ENCODE measurements at regions not wholly inside any gene's neighbourhood (a gene's known extent, or its start where the extent isn't known, plus 50 kb on each side); places are given as distances from the start of the nearest gene placed in this dataset.

- peak; percentile 3 for DNase-seq
Measured at GRCh38 chr14:104431351-104431928, 148.1 kb upstream of the C14orf180 start.

GRCh38 chr14:104431929-104432541 is 147.5 kb upstream of the C14orf180 start:
- DNase-seq = peak; percentile 6

DNA sequence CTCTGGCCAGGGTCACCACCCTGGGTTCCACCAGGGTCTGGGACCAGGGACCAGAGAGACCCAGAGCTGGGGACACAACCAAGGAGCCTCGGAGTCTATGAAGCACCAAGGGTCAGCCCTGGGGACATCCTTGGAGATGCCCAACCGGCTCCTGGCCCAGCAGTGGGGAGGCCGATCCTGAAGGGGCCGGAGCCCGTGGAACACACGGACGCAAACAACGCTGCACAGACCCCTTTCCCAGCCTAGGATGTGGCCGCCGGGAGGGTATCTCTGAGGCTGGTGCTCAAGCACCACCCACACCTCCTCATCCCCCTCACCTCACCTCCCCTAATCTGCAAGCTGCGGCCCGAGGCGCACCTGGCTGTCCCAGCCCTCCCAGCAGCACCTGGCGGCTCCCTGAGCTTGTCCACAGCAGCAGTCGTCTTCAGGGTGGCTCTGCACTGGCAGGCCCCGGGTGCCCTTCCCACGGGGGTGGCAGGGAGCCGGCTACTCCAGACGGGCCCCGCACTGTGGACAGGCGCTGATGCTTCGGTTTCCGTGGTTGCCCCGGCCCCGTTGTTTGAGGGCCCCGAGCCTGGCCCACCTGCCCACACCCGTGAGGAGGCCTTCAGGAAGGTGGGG is 146.8 kb upstream of the C14orf180 start:
- DNase-seq = peak; percentile 7

- DNase-seq = peak; percentile 9
Measured at GRCh38 chr14:104433401-104434213, 146.0 kb upstream of the C14orf180 start.

- DNase-seq = peak; percentile 2
Measured at GRCh38 chr14:104434214-104435076, 145.1 kb upstream of the C14orf180 start.

GRCh38 chr14:104435147-104436046 is 144.2 kb upstream of the C14orf180 start:
- DNase-seq = peak; percentile 9

- DNase-seq = peak; percentile 9
Measured at GRCh38 chr14:104436047-104436591, 143.4 kb upstream of the C14orf180 start.

DNA sequence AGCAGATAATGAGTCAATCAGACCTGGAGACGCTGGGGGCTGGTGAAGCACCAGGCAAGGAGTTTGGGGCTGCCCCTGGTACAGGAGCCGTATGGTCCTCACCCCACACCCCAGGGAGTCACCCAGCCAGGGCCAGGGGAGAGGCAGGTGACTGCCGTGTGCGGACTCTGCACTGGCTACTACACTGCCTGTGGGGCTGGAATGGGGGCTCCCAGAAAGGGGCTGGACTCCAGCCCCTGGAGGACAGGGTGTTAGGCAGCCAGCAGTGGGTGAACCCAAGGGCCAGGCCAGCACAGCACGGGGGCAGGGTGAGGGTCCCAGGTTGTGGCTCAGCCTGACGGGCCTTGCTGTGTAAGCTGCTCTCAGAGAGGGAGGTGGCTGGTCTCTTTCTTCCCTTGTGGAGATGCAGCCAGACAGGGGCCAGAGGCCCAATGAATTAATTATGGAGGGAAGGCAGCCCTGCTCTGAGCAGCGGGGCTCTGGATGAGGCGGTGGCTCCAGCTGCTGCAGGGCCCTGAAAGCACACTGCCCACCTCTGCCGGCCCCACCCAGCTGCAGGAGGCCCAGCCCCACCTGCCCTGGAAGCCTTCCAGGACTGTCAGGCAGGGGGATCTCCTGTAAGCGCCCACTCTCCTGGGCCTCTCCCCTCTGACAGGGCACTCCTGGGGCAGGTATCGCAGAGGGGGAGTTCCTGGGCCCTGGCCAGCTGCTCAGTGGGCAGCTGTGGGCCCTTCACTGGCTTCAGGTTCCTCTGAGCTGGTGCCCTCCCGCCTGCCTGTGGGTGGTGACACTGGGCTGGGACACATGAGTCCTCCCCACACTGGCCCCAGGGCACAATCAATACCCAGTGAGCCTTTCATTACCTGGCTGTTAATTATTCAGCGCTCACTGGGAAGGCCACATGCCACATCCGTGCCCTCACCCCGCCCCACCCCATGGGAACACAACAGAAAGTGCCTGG is 142.5 kb upstream of the C14orf180 start:
- DNase-seq = peak; percentile 6

DNA sequence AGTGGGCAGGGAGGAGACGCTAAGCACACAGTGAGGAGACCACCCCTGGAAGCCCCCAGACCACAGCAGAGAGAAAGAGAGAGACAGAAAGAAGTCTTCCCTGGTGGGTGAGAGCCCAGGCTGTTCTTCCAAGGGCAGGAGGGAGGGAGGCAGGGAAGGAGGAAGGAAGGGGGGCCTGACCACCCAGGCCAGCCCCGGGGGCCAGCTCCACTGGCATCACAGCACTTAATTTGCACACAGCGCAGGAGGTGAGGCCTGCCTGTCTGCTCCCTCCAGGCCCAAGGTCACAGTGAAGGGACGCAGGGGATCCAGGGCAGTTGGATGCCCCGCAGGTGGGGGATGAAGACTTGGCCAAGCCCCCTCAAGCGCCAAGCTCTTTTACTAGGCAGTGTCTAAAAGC is 141.9 kb upstream of the C14orf180 start:
- no peak for DNase-seq

- DNase-seq = peak; percentile 9
Measured at GRCh38 chr14:104438166-104438887, 141.2 kb upstream of the C14orf180 start.

DNA sequence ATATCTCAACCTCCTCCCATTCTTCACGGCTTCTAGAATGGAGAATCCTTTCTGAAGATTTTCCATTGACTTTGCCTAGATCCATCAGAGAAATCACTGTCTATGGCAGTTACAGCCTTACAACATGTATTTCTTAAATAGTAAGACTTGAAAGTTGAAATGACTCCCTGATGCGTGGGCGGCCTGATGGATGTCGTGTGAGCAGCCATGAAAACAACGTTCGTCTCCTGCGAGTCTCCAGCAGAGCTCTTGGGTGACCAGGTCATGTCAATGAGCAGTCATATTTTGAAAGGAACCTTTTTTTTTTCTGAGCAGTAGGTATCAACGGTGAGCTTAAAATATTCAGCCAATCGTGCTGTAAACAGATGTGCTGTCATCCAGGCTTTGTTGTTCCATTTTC is 139.9 kb upstream of the C14orf180 start:
- DNase-seq = peak; percentile 2

DNA sequence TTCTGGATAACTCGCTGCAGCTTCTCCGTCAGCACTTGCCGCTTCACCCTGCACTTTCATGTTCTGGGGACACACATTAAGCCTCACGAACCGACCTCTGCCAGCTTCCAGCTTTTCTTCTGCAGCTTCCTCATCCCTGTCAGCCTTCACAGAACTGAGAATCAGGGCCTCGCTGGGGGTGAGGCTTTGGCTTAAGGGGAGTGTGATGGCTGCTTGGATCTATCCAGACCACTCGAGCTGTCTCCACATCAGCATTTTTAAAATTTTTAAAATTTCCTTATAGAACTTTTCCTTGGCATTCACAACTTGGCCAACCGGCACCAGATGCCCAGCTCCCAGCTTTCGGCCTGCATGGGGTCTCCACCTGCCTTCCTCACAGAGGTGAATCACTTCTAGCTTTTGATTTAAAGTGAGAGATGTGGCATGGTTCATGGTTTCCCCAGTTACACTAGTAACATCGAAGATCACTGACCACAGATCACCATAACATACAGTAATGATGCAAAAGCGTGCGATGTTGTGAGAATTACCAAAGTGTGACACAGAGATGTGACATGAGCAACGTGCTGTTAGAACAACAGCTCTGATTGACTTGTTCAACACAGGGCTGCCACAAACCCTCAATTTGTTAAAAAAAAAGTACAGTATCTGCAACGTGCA is 139.1 kb upstream of the C14orf180 start:
- DNase-seq = no peak

DNA sequence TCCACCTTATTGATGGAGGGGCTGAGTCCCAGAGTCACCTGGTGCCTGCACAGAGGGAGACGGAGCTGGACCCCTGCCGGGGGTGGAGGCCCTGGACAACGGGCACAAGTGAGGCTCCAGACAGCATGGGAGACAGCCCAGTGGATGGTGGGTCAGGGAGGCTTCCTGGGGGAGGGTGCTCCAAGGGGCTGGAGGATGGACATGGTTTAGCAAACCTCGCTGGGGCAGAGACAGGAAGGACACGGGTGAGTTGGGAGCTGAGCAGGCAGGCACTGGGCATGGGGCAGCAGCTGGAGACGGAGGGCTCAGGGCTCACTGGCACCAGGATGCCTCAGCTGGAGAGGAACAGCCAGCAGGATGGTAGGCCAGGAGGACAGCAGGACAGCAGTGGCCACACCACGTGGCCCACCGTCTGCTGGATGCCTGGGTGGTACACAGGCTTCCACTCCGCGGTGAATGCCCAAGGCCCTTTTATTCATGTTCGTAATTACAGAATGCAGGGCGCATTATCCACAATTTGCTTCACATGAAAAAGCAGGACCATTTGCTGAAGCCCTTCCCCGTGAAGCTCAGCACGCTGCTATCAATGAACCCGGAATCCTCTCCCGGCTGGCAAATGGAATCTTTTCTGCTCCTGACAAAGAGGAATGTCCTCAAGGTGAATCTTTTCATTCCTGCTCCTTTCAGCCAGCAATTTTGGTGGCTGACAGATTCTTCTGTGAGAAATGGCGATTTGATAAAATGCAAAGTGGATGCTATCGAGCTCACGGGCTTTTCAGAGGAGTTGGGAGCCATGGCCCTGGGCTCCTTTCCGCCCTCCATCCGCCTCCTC is 138.1 kb upstream of the C14orf180 start:
- DNase-seq = peak; percentile 7

GRCh38 chr14:104442107-104442551 is 137.4 kb upstream of the C14orf180 start:
- peak; percentile 3 for DNase-seq

GRCh38 chr14:104442631-104443390 is 136.8 kb upstream of the C14orf180 start:
- DNase-seq = no peak

GRCh38 chr14:104443391-104444158 is 136.0 kb upstream of the C14orf180 start:
- peak; percentile 8 for DNase-seq
